AG04450 (cell line): ENCODE measurements at regions not wholly inside any gene's neighbourhood (a gene's known extent, or its start where the extent isn't known, plus 50 kb on each side); places are given as distances from the start of the nearest gene placed in this dataset.
"Not testable (repeated sequence)": the region's sequence is repeated elsewhere in the genome, so short reads cannot be mapped to it uniquely, and the experiment has no call there.

ENCODE experiments used
- CTCF ChIA-PET: fragments of 300-600, 350-600 bp; formaldehyde crosslinking; extraction: SDS; loops from one replicate; lab custom pipeline; 2022; ENCODE audit warnings: antibody characterized with exemption, inconsistent platforms; lab: Charles Lee
- POLR2A ChIA-PET: fragments of 350-600 bp; formaldehyde crosslinking; extraction: SDS; loops from one replicate; lab custom pipeline; 2021; ENCODE audit warnings: antibody characterized with exemption, inconsistent platforms; lab: Yijun Ruan, JAX
- DNase-seq: peaks from one replicate; pipeline ENCODE4 v3.0.0-alpha.2; 2011; ENCODE audit warnings: low read depth, low spot score
- H3K27ac ChIP-seq: one replicate; pipeline ENCODE4 v1.5.1; 2012; ENCODE audit warnings: low read depth, low read length, control low read depth
- H3K27me3 ChIP-seq: one replicate; pipeline ENCODE4 v1.6.0; 2012; ENCODE audit warnings: low read length; ENCODE audit not compliant: control insufficient read depth, insufficient read depth
- H3K4me3 ChIP-seq: 2 replicates; pipeline ENCODE4 v1.5.1; 2011; ENCODE audit warnings: mild to moderate bottlenecking, low read depth, low read length, control low read depth
- H3K9me3 ChIP-seq: 2 replicates; pipeline ENCODE4 v1.5.1; 2012; ENCODE audit warnings: low read length; ENCODE audit not compliant: control insufficient read depth, insufficient read depth
- CTCF ChIP-seq: IDR thresholded peaks from 2 replicates; pipeline ENCODE4 v1.5.1; 2011; ENCODE audit warnings: low read depth, low read length, control low read depth, inconsistent platforms

GRCh38 chr11:29623144-29623722 lies 393.6 kb downstream of the KCNA4 start:
- no peak for DNase-seq
- no peak overlapping the region for H3K4me3 ChIP-seq
- no peaks in the 10 kb centered on the region for H3K9me3 ChIP-seq
- ChIA-PET CTCF (no interaction called here), POLR2A (no interaction called here)
- no peaks in the 10 kb centered on the region for H3K27me3 ChIP-seq
- no peak for TF ChIP-seq CTCF
- H3K27ac ChIP-seq = no peak overlapping the region

GRCh38 chr11:29616611-29617010 lies 400.2 kb downstream of the KCNA4 start:
- CTCF ChIA-PET = no interaction called here
- POLR2A ChIA-PET = no interaction called here
- Histone ChIP-seq H3K9me3 (no peaks in the 10 kb centered on the region), H3K27me3 (no peaks in the 10 kb centered on the region), H3K27ac (no peak overlapping the region), H3K4me3 (no peak overlapping the region)
- DNase-seq = no peak
- TF ChIP-seq CTCF = no peak

- Histone ChIP-seq H3K27me3 (no peaks in the 10 kb centered on the region), H3K4me3 (no peak overlapping the region), H3K9me3 (no peaks in the 10 kb centered on the region), H3K27ac (no peak overlapping the region)
- DNase-seq = no peak
- no peak for TF ChIP-seq CTCF
- CTCF ChIA-PET = no interaction called here
- POLR2A ChIA-PET = no interaction called here
These were observed 404.4 kb downstream of the KCNA4 start for GRCh38 chr11:29612423-29612822.

- H3K9me3 ChIP-seq = no peaks in the 10 kb centered on the region
- POLR2A ChIA-PET = no interaction called here
- H3K27me3 ChIP-seq = no peaks in the 10 kb centered on the region
- TF ChIP-seq CTCF = no peak
- CTCF ChIA-PET = no interaction called here
- no peak overlapping the region for H3K4me3 ChIP-seq
- no peak overlapping the region for H3K27ac ChIP-seq
- no peak for DNase-seq
These were observed 410.3 kb downstream of the KCNA4 start for GRCh38 chr11:29606330-29607031.

GRCh38 chr11:29600151-29600575 lies 416.7 kb downstream of the KCNA4 start:
- H3K27me3 ChIP-seq, POLR2A ChIA-PET, H3K27ac ChIP-seq, H3K9me3 ChIP-seq, H3K4me3 ChIP-seq, CTCF ChIA-PET, DNase-seq: not testable (repeated sequence)
